GM12872 (cell line): ENCODE measurements at regions not wholly inside any gene's neighbourhood (a gene's known extent, or its start where the extent isn't known, plus 50 kb on each side); places are given as distances from the start of the nearest gene placed in this dataset.

Source experiments
- TF ChIP-seq, protein P1 (sequence below): IDR thresholded peaks from 3 replicates; pipeline ENCODE4 v1.5.1; 2011; ENCODE audit warnings: low read depth, mild to moderate bottlenecking, low read length, moderate library complexity; ENCODE audit not compliant: insufficient read depth

DNA sequence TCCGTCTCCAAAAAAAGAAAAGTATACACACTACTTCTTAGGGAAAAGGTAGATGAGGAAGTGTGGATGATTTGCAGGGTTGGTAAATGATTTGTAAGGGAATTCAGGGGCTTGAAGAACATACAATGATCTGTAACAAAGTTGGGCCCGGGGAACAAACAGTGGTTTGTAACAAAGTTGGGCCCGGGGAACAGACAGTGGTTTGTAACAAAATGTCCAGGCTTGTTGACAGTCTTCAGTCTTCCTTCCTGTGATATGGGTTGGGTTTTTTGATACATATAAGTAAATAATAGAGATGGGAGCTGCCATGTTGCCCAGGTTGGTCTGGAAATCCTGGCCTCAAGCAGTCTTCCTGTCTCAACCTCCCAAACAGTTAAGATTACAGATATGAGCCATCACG, 83.3 kb upstream of the UXS1 start:
- TF ChIP-seq, protein P1, sequence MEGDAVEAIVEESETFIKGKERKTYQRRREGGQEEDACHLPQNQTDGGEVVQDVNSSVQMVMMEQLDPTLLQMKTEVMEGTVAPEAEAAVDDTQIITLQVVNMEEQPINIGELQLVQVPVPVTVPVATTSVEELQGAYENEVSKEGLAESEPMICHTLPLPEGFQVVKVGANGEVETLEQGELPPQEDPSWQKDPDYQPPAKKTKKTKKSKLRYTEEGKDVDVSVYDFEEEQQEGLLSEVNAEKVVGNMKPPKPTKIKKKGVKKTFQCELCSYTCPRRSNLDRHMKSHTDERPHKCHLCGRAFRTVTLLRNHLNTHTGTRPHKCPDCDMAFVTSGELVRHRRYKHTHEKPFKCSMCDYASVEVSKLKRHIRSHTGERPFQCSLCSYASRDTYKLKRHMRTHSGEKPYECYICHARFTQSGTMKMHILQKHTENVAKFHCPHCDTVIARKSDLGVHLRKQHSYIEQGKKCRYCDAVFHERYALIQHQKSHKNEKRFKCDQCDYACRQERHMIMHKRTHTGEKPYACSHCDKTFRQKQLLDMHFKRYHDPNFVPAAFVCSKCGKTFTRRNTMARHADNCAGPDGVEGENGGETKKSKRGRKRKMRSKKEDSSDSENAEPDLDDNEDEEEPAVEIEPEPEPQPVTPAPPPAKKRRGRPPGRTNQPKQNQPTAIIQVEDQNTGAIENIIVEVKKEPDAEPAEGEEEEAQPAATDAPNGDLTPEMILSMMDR: no peak

DNA sequence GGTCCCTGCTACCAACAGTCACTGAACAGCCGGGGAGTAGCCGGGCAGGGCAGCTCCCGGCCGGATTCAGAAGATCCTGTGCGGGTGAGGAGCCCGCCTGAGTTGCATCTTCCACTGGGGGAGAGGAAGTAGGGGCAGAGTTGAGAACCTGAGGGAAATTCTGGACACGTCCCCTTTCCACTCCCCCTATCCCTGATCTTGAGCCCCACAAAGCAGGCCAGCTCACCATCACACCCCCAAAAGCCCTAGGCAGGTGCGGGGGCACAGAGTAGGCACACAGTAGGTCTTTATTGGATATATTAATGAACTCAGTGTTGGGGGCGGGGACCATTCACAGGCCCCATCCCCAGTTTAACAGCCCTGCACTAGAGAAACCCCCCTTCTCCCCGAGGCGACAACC, 81.9 kb upstream of the UXS1 start:
- TF ChIP-seq, protein P1: no peak

DNA sequence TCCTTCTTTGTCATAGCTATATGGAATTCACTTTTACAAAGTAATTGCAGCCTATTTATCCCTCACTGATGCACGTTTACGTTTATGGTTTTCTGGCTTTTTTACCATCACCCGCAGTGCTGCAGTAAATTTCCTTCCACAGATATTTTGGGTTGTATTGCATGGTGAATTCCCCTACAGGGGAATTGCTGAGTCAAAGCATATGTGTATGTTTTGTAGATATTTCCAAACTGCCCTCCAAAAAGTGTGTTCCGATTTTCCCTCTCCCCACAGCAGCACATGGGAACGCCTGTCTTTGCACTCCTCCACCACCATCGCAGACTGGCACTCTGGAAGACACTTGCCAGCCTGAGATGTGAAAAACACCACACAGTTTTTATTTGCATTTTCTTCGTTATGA, 80.6 kb upstream of the UXS1 start:
- TF ChIP-seq, protein P1: no peak

DNA sequence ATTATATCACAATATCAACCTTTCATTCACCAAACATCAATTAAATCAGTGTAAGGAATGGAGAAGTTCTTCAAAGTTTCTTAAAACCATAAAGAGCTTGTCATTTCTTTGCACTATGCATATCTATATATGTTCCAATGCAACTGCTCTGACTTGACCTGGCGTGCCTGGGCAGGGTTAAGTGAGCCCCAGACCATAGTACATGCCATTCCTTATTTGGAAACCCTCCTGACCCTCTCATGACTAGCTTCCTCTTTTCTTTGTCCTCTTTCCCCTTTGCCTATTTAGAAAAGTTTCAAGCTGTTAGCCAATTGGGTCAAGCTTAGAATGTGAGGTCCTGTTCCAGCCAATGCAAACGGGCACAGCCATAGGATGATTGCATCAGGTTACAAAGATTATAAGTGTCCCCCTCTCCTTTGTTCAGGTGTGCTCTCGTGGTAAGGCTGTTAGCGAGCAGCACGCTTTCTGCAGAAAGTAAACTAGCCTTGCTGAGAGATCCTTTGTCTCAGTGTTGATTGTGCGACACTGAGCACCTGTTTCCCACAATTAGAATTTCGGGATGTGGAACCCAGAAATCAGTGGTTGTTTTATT, 78.2 kb upstream of the UXS1 start:
- TF ChIP-seq, protein P1: no peak

DNA sequence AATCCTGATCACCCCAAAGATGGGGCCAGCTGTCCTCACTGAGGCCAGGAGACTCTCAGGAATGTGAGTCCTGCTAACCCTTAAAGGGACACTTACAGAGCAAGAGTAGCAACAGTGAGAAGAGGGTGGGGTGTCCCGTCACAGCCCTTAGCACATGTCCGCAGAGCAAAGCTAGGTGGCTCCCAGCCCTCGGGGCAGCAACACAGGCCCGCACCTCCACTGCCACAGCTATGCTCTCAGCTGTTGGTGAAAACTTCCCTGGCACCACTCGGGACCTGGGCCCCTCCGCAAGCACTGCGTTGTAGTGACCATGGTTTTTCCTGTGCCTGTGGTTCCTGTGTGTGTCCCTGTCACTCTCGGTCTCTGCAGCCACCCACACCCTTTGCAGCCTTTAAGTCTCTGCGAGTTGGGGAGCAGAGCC, 76.4 kb upstream of the UXS1 start:
- TF ChIP-seq, protein P1: no peak

DNA sequence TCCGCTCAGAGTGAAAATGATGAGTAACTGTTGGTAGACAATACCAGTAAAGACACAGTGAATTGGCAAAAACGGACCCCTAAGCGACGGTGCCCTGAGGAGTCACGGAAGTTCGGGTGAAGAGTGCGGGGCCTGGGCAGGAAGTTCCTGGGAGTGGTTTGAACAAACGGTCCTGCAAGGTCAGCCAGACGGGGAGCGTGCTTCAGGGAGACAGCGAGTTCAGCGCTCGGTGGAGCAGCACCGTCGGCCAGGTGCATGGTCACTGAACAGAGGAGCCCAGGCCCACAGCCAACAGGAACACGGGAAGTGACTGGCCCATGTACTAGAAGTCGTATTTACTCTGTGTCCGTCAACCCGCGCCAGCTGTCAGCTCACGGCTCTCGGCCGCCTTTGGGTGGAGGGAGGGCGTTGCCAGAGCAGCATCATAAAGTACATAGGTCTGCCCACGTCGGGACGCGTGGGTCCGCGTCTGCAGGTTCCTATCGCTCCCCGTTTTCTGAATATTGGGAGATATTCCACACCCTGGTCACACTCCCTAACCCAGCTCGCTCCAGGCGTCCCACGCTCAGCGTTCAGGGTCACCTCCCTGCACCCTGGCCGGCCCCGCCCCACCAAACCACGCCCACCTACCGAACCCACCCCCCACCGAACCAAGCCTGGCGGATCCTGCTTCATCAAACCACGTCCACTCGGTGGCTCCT, 75.6 kb upstream of the UXS1 start:
- TF ChIP-seq, protein P1: no peak

DNA sequence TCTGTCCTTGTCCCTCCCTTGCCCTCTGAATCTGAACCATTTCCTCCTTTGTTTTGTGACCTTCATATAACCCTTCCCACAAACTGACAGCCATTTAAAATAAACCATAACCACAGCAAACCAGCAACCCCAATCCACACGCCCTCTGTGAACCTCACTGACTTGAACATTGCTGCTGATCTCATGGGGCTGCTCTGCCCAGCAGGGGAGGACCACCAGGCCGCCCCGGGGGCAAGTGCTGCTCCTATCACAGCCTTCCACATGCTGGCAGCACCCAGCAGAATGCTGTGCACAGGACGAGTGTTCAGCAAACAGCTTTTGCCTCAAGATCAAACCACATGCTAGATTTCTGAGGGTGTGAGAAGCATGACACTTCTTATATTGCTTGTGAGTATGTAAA, 73.9 kb upstream of the UXS1 start:
- TF ChIP-seq, protein P1: no peak
